HFF-Myc (cell line): ENCODE measurements at regions not wholly inside any gene's neighbourhood (a gene's known extent, or its start where the extent isn't known, plus 50 kb on each side); places are given as distances from the start of the nearest gene placed in this dataset.
"Not testable (repeated sequence)": the region's sequence is repeated elsewhere in the genome, so short reads cannot be mapped to it uniquely, and the experiment has no call there.

Experiments
- DNase-seq: peaks from one replicate; pipeline ENCODE4 v3.0.0-alpha.2; 2011; ENCODE audit warnings: low read depth; ENCODE audit errors: extremely low read depth
- H3K4me3 ChIP-seq: replicated peaks from 2 replicates; pipeline ENCODE4 v1.5.1; 2011; ENCODE audit warnings: low read depth, mild to moderate bottlenecking, control low read depth, low read length
- TF ChIP-seq, protein P1 (sequence below): IDR thresholded peaks from 2 replicates; pipeline ENCODE4 v1.5.1; 2012; ENCODE audit warnings: mild to moderate bottlenecking, low read depth, low read length, control low read depth; ENCODE audit errors: missing control alignments

DNA sequence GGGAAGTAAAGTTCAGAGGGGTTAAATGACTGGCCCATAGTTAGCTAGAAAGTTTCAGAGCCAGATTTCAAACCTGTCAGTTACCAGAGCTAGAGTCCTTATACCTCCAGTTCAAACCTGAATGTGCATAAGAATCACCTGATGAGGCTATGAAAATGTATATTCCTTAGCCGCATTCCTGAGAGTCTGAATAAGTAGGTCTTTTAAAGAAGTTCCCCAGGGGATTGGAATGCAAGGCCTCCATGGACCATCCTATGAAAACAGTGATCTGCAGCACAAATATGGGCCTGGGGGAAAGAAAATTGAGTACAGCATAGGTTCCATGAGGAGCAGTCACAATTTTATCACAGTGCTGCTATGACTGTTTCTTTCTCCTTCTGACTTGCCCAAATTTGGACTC is 263.9 kb upstream of the CXorf66 start:
- no peak for DNase-seq
- TF ChIP-seq, protein P1, sequence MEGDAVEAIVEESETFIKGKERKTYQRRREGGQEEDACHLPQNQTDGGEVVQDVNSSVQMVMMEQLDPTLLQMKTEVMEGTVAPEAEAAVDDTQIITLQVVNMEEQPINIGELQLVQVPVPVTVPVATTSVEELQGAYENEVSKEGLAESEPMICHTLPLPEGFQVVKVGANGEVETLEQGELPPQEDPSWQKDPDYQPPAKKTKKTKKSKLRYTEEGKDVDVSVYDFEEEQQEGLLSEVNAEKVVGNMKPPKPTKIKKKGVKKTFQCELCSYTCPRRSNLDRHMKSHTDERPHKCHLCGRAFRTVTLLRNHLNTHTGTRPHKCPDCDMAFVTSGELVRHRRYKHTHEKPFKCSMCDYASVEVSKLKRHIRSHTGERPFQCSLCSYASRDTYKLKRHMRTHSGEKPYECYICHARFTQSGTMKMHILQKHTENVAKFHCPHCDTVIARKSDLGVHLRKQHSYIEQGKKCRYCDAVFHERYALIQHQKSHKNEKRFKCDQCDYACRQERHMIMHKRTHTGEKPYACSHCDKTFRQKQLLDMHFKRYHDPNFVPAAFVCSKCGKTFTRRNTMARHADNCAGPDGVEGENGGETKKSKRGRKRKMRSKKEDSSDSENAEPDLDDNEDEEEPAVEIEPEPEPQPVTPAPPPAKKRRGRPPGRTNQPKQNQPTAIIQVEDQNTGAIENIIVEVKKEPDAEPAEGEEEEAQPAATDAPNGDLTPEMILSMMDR: no peak
- no peak overlapping the region for H3K4me3 ChIP-seq

DNA sequence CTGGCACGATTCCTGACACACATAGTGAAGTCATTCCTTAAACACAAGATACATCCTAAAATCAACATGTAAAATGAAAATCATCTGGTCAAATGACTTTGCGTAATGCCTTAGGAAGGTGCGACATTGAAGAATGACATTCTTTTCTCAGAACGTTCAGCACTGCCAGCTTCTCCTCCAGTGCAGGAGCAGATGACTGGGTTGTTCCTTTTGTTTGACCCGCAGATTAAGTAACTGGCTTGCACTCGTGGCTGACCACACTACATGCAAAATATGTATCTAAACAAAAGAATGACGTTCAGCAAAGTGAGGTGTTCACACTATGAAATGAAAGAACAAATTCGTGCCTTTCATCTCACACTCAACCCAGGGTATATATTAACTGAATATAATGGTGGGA is 260.7 kb upstream of the CXorf66 start:
- H3K4me3 ChIP-seq, DNase-seq: not testable (repeated sequence)

DNA sequence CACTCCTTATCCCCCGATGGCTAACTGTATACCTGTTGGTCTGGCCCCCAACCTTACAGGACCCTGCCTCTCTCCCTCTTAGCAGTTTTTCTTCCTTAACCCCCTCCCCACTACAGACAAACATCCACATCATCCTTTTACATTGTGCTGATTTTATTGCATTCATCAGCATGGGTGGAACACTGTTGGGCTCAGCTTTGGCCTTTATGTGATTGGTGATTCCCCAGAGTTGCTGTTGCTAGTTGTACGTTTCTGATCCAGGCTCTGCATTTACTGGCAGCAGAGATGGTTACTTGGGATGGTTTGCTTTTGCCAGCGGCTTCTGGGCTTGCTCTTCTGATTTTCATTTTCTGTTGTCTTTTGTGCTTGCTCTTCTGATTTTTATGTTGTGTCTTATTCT is 250.6 kb upstream of the CXorf66 start:
- not testable (repeated sequence) for H3K4me3 ChIP-seq

DNA sequence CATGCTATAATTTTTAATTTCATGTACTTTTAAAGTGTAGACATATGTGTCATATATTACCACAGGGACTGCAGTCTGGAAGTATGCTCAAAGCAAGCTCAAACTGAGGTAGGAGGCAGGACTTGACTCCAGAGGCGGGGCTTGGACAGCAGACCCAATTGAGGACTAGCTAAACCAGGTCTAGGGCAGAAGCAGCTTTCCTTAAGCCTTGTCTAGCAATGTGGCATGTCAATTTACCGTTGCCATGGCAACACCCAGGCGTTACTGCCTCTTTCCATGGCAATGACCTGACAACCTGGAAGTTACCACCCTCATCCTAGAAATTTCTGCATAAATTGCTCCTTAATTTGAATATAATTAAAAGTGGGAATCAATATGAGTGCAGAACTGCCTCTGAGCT is 249.2 kb upstream of the CXorf66 start:
- not testable (repeated sequence) for DNase-seq, H3K4me3 ChIP-seq

More for the DNA sequence above, 250.6 kb upstream of the CXorf66 start:
- not testable (repeated sequence) for DNase-seq

DNA sequence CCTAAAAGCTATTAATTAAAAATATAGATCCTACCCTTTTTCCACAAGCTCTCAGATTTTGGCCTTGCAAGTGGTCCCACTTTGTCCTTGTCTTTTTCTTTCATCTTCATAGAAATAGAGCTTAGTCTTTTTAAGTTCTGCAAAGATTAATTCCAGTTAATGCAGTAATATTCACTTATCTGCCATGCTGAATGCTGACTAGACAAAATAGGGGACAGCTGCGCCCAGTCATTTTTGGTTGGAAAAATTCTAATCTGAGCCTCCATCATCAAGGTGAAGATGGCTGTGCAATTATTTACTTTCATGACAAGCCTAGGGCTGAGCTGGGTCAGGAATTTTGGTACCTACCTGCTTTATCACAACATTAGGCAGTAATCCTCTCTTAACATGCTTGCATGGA is 241.3 kb upstream of the CXorf66 start:
- no peak overlapping the region for H3K4me3 ChIP-seq
- TF ChIP-seq, protein P1: no peak
- no peak for DNase-seq

DNA sequence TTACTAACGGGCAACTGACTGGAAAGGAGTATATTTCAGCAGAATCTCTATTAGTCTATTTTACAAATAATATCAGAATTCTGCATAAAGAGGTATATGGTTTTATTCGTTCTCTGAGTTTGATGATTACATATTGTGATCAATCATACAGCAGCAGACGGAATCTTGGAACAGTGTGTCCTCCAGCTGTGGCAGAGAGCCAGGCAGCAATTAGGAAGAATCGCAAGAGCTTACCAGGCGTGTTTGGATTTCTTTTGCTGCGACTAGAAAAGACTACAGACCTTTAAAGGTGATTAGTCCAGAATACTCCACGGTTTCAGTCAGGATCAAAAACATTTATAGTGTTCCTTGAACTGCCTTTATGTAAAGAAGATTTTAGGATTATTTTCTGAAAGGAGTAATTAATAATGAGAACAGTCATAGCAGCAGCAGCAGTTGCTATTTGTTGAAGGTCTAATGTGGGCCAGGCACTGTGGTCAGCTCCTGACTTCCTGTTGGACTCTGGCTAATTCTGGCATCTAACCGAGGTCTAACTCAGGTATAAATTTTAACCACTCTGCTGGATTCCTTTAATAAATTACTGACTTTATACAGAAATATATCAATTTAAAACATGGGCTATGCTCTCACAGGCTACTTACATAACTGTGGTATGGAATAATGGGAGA is 225.3 kb upstream of the CXorf66 start:
- TF ChIP-seq, protein P1: no peak
- no peak overlapping the region for H3K4me3 ChIP-seq
- DNase-seq: no peak

DNA sequence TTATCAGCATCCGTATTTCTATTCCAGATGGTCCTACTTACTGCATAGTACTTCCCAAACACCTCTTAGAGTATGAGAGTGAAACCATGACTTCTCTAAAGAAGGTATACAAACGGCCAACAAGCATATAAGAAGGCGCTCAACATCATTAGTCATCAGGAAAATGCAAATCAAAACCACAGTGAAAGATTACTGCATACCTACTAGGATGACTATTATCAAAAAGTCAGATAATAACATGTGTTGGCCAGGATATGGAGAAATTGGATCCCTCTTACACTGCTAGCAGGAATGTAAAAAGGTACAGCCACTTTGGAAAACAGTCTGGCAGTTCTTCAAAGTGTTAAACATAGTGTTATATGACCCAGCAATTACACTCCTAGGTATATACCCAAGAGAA is 215.3 kb upstream of the CXorf66 start:
- TF ChIP-seq, protein P1: no peak
- DNase-seq: no peak
- H3K4me3 ChIP-seq: no peak overlapping the region

DNA sequence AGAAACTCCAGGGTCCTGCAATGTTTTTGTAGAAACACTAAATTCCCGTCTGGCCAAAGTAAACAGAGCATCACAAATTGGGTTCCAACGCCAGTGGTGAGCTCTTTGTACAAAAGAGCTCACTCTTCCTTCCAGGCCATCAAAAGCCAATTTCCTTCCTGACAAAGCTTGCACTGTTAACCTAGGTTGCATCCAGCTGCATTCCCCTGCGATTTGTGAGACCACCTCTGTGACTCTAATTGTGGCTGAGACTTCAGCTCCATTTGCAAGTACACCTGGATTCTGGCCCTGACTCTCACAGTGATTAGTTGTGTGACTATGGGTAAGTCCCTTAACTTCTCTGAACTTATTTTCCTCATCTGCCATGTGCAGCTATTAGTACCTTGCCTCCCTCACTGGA is 212.5 kb upstream of the CXorf66 start:
- TF ChIP-seq, protein P1: no peak
- H3K4me3 ChIP-seq: no peak overlapping the region
- DNase-seq: no peak
